ENCODE measurements at regions not wholly inside any gene's neighbourhood (a gene's known extent, or its start where the extent isn't known, plus 50 kb on each side); places are given as distances from the start of the nearest gene placed in this dataset.
A peak's percentile ranks its signal among the peaks of the same experiment; 100 is the strongest.

GRCh38 chr5:15439801-15440200 lies 60.2 kb upstream of the FBXL7 start:
- H3K9me3 ChIP-seq (ENCODE audit: low read depth) = no peaks in the 10 kb centered on the region
- no peaks in the 10 kb centered on the region for H3K36me3 ChIP-seq
- no peak overlapping the region for H3K27ac ChIP-seq
- TF ChIP-seq, protein P1, sequence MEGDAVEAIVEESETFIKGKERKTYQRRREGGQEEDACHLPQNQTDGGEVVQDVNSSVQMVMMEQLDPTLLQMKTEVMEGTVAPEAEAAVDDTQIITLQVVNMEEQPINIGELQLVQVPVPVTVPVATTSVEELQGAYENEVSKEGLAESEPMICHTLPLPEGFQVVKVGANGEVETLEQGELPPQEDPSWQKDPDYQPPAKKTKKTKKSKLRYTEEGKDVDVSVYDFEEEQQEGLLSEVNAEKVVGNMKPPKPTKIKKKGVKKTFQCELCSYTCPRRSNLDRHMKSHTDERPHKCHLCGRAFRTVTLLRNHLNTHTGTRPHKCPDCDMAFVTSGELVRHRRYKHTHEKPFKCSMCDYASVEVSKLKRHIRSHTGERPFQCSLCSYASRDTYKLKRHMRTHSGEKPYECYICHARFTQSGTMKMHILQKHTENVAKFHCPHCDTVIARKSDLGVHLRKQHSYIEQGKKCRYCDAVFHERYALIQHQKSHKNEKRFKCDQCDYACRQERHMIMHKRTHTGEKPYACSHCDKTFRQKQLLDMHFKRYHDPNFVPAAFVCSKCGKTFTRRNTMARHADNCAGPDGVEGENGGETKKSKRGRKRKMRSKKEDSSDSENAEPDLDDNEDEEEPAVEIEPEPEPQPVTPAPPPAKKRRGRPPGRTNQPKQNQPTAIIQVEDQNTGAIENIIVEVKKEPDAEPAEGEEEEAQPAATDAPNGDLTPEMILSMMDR (IDR thresholded peaks at IDR 0.05; ENCODE audit: low read depth, low read length) = no peak
- H3K4me3 ChIP-seq = no peak overlapping the region
- no peaks in the 10 kb centered on the region for H3K27me3 ChIP-seq
- H3K4me1 ChIP-seq (ENCODE audit: low read depth) = no peaks in the 10 kb centered on the region
- no peak for DNase-seq (ENCODE audit: low read depth in 1 of 2, low spot score in 1 of 2)

DNA sequence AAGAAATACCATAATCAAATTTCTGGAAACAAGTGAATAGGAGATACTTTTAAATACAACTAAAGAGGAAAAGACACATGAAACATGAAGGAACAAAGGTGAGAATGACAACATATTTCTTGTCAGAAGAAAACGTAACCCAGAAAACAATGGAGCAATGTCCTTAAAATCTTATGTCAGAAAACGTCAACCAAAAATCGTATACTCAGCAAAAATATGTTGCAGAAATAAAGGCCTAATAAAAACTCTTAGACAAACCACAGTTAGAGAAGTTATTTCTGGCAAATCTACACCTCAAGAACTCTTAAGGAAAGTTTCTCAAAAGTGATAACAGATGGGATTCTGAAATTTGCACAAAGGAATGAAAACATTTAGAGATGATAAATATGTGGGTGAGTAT lies 66.3 kb upstream of the FBXL7 start:
- TF ChIP-seq, protein P1 (IDR thresholded peaks at IDR 0.05; ENCODE audit: low read depth, low read length) = no peak
- no peaks in the 10 kb centered on the region for H3K27me3 ChIP-seq
- H3K4me1 ChIP-seq (ENCODE audit: low read depth) = no peaks in the 10 kb centered on the region
- no peaks in the 10 kb centered on the region for H3K36me3 ChIP-seq
- no peak overlapping the region for H3K4me3 ChIP-seq
- no peak for DNase-seq (ENCODE audit: low read depth in 1 of 2, low spot score in 1 of 2)
- H3K27ac ChIP-seq = no peak overlapping the region
- no peaks in the 10 kb centered on the region for H3K9me3 ChIP-seq (ENCODE audit: low read depth)

- TF ChIP-seq, protein P1 (IDR thresholded peaks at IDR 0.05; ENCODE audit: low read depth, low read length) = no peak
- H3K9me3 ChIP-seq (ENCODE audit: low read depth) = no peaks in the 10 kb centered on the region
- H3K36me3 ChIP-seq = no peaks in the 10 kb centered on the region
- H3K27me3 ChIP-seq = no peaks in the 10 kb centered on the region
- H3K4me1 ChIP-seq (ENCODE audit: low read depth) = no peaks in the 10 kb centered on the region
- no peak overlapping the region for H3K4me3 ChIP-seq
- no peak for DNase-seq (ENCODE audit: low read depth in 1 of 2, low spot score in 1 of 2)
- H3K27ac ChIP-seq = no peak overlapping the region
Observed at GRCh38 chr5:15431923-15432322, 68.1 kb upstream of the FBXL7 start.

DNA sequence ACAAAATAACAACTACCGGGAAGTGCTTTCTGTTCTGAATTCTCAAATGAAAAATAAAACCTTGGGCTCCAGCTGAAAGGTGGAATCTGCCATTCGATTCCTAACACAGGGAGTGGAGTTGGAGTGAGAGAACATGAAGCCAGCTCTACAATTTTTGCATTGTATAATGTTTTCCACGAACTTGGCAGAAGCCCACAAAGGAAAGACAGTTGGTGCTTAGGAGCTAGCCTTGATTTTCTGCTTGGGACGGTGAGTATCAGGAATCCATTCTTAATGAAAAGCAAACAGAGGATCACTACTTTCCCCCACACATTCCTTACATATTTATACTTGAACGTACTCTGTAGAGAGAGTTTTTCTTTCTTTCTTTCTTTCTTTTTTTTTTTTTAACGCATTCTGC lies 74.2 kb upstream of the FBXL7 start:
- Histone ChIP-seq H3K27ac (no peak overlapping the region), H3K4me3 (no peak overlapping the region), H3K27me3 (no peaks in the 10 kb centered on the region), H3K4me1 (ENCODE audit: low read depth) (no peaks in the 10 kb centered on the region), H3K9me3 (ENCODE audit: low read depth) (no peaks in the 10 kb centered on the region), H3K36me3 (no peaks in the 10 kb centered on the region)
- DNase-seq (ENCODE audit: low read depth in 1 of 2, low spot score in 1 of 2) = peak in 1 of 2 donors; percentile 40
- TF ChIP-seq, protein P1 (IDR thresholded peaks at IDR 0.05; ENCODE audit: low read depth, low read length) = no peak

GRCh38 chr5:15424769-15425168 lies 75.2 kb upstream of the FBXL7 start:
- DNase-seq (ENCODE audit: low read depth in 1 of 2, low spot score in 1 of 2) = no peak
- no peak overlapping the region for H3K4me3 ChIP-seq
- TF ChIP-seq, protein P1 (IDR thresholded peaks at IDR 0.05; ENCODE audit: low read depth, low read length) = no peak
- no peaks in the 10 kb centered on the region for H3K9me3 ChIP-seq (ENCODE audit: low read depth)
- no peaks in the 10 kb centered on the region for H3K27me3 ChIP-seq
- H3K4me1 ChIP-seq (ENCODE audit: low read depth) = no peaks in the 10 kb centered on the region
- H3K36me3 ChIP-seq = no peaks in the 10 kb centered on the region
- no peak overlapping the region for H3K27ac ChIP-seq

DNA sequence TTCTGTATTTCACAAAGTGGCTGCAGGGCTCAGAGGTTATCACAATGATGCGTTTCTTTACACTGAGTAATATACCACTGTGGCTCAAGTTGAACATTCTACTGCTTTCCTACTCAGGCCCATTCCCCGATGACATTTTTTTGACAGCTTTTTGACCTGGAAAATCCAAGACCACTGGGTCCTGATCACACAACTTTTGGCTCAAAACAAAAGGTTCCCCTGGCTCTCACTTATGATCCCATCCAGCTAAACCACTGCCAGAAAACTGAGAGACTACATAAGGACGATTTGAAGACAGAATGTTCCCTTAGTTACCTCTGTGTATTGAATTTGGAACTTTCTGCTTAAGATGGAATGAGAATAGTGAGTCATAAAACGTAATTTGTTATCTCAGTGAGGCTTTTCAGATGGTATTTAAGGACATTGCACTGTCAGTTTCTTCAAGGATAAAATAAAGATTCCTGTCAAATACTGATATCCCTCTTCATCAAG lies 78.0 kb upstream of the FBXL7 start:
- no peaks in the 10 kb centered on the region for H3K4me1 ChIP-seq (ENCODE audit: low read depth)
- H3K27me3 ChIP-seq = no peaks in the 10 kb centered on the region
- peak in 1 of 2 donors; percentile 70 for DNase-seq (ENCODE audit: low read depth in 1 of 2, low spot score in 1 of 2)
- TF ChIP-seq, protein P1 (IDR thresholded peaks at IDR 0.05; ENCODE audit: low read depth, low read length) = no peak
- H3K27ac ChIP-seq = no peak overlapping the region
- H3K4me3 ChIP-seq = no peak overlapping the region
- H3K36me3 ChIP-seq = no peaks in the 10 kb centered on the region
- no peaks in the 10 kb centered on the region for H3K9me3 ChIP-seq (ENCODE audit: low read depth)
